Transverse colon (tissue), 3 donors: ENCODE measurements at regions not wholly inside any gene's neighbourhood (a gene's known extent, or its start where the extent isn't known, plus 50 kb on each side); places are given as distances from the start of the nearest gene placed in this dataset.

Experiments used
- POLR2A ChIP-seq: fragments of 450-650 bp; IDR thresholded peaks from one replicate; pipeline ENCODE4 v1.6.1; 2016; ENCODE audit warnings: antibody characterized with exemption, mild to moderate bottlenecking, moderate library complexity
- TF ChIP-seq, protein P1 (sequence below), 5 experiments: fragments of 200-600 bp in 3 of 5; fragments of 450-650 bp in 2 of 5; sonication (generic) in 3 of 5; IDR thresholded peaks; 1 replicate in 2 of 5; 2 replicates in 3 of 5; pipeline ENCODE4 v1.5.1; 2016 to 2017; ENCODE audit warnings: antibody characterized with exemption in 5 of 5, inconsistent platforms in 3 of 5, mild to moderate bottlenecking in 2 of 5, moderate library complexity in 1 of 5

DNA sequence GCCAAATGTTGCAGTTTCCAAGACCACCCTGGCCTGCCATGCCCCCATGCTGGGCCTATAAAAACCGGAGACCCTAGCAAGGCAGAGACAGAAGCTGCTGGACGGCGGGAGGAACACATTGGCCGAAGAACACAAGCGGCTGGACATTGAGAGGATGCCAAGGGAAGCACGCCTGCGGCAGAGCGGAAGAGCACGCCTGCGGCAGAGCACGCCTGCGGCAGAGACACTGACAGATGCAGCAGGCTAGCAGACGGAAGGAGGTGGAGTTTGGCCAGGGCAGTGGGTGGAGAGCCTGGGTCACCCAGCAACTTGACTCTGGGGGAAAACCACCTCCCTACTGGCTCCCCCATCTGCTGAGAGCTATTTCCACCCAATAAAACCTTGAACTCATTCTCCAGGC lies 322.3 kb upstream of the TBL1XR1 start:
- TF ChIP-seq, protein P1, sequence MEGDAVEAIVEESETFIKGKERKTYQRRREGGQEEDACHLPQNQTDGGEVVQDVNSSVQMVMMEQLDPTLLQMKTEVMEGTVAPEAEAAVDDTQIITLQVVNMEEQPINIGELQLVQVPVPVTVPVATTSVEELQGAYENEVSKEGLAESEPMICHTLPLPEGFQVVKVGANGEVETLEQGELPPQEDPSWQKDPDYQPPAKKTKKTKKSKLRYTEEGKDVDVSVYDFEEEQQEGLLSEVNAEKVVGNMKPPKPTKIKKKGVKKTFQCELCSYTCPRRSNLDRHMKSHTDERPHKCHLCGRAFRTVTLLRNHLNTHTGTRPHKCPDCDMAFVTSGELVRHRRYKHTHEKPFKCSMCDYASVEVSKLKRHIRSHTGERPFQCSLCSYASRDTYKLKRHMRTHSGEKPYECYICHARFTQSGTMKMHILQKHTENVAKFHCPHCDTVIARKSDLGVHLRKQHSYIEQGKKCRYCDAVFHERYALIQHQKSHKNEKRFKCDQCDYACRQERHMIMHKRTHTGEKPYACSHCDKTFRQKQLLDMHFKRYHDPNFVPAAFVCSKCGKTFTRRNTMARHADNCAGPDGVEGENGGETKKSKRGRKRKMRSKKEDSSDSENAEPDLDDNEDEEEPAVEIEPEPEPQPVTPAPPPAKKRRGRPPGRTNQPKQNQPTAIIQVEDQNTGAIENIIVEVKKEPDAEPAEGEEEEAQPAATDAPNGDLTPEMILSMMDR (IDR thresholded peaks at IDR 0.05): no peak
- no peak for TF ChIP-seq POLR2A
